SK-N-SH (cell line): ENCODE measurements at regions not wholly inside any gene's neighbourhood (a gene's known extent, or its start where the extent isn't known, plus 50 kb on each side); places are given as distances from the start of the nearest gene placed in this dataset.

Experiments used
- CTCF ChIA-PET: fragments of 300-600, 350-600 bp; formaldehyde crosslinking; extraction: SDS; loops from one replicate; lab custom pipeline; 2021; lab: Yijun Ruan, JAX
- POLR2A ChIA-PET: fragments of 350-600 bp; sonication (Branson Sonifier 250); formaldehyde crosslinking; extraction: SDS; loops from one replicate; lab custom pipeline; 2020; ENCODE audit warnings: antibody characterized with exemption, inconsistent platforms; lab: Yijun Ruan, JAX
- DNase-seq: peaks from one replicate; pipeline ENCODE4 v3.0.0; 2012
- H2AFZ ChIP-seq: fragments of 200-600 bp; sonication (generic); 2 replicates; pipeline ENCODE4 v1.8.1; 2016; ENCODE audit warnings: antibody characterized with exemption, mild to moderate bottlenecking, low read depth
- H3F3A ChIP-seq: fragments of 200-600 bp; sonication (generic); replicated peaks from 2 replicates; pipeline ENCODE3; 2016; ENCODE audit warnings: antibody characterized with exemption, mild to moderate bottlenecking; ENCODE audit not compliant: insufficient read depth
- H3K27ac ChIP-seq, 2 experiments: fragments of 200-500 bp in 1 of 2; fragments of 200-600 bp in 1 of 2; sonication (Bioruptor generic) in 1 of 2; sonication (generic), shearing (Covaris generic) in 1 of 2; 2 replicates each; pipeline versions ENCODE4 v1.5.1 to v1.6.1; 2014 to 2016; ENCODE audit warnings: low read depth in 2 of 2, inconsistent platforms in 1 of 2, low read length in 1 of 2, mild to moderate bottlenecking in 1 of 2, mixed read lengths in 1 of 2
- H3K27me3 ChIP-seq: fragments of 200-600 bp; sonication (generic), shearing (Covaris generic); 2 replicates; pipeline ENCODE4 v1.6.1; 2016; ENCODE audit warnings: mixed run types; ENCODE audit not compliant: insufficient read depth
- H3K36me3 ChIP-seq, 2 experiments: fragments of 200-500 bp in 1 of 2; fragments of 200-600 bp in 1 of 2; sonication (Bioruptor generic) in 1 of 2; sonication (generic) in 1 of 2; replicated peaks in 1 of 2; 2 replicates each; pipeline versions ENCODE3 to v1.5.1; 2014 to 2016; ENCODE audit warnings: low read length in 1 of 2, mild to moderate bottlenecking in 1 of 2; ENCODE audit not compliant: insufficient read depth in 2 of 2, control insufficient read depth in 1 of 2
- H3K4me1 ChIP-seq, 2 experiments: fragments of 200-500 bp in 1 of 2; fragments of 200-600 bp in 1 of 2; sonication (Bioruptor generic) in 1 of 2; sonication (generic), shearing (Covaris generic) in 1 of 2; 2 replicates each; pipeline versions ENCODE4 v1.5.1 to v1.6.1; 2014 to 2016; ENCODE audit warnings: low read depth in 1 of 2, low read length in 1 of 2, mixed run types in 1 of 2; ENCODE audit not compliant: insufficient read depth in 2 of 2, control insufficient read depth in 1 of 2
- H3K4me2 ChIP-seq: fragments of 200-600 bp; sonication (generic), shearing (Covaris generic); 2 replicates; pipeline ENCODE4 v1.6.1; 2017; ENCODE audit warnings: mixed run types
- H3K4me3 ChIP-seq, 2 experiments: fragments of 200-500 bp in 1 of 2; fragments of 200-600 bp in 1 of 2; sonication (Bioruptor generic) in 1 of 2; sonication (generic), shearing (Covaris generic) in 1 of 2; 2 replicates each; pipeline versions ENCODE4 v1.5.1 to v1.8.1; 2014 to 2016; ENCODE audit warnings: low read depth in 2 of 2, inconsistent platforms in 1 of 2, low read length in 1 of 2, mild to moderate bottlenecking in 1 of 2, mixed read lengths in 1 of 2, moderate library complexity in 1 of 2
- H3K79me2 ChIP-seq: fragments of 200-600 bp; sonication (generic); 2 replicates; pipeline ENCODE4 v1.8.1; 2017; ENCODE audit warnings: mild to moderate bottlenecking; ENCODE audit not compliant: insufficient read depth
- H3K9ac ChIP-seq: fragments of 200-600 bp; sonication (generic); 2 replicates; pipeline ENCODE4 v1.6.1; 2017; ENCODE audit warnings: mixed run types
- H3K9me2 ChIP-seq: fragments of 200-600 bp; sonication (generic); 2 replicates; pipeline ENCODE4 v1.6.1; 2017; ENCODE audit warnings: mixed run types
- H3K9me3 ChIP-seq: fragments of 200-600 bp; sonication (generic); 2 replicates; pipeline ENCODE4 v1.6.1; 2017; ENCODE audit warnings: mixed run types, mild to moderate bottlenecking, moderate library complexity
- H4K20me1 ChIP-seq: fragments of 200-600 bp; sonication (generic); 2 replicates; pipeline ENCODE4 v1.6.1; 2017; ENCODE audit warnings: mild to moderate bottlenecking, mixed run types; ENCODE audit not compliant: insufficient read depth
- CHD2 ChIP-seq: fragments of 150-350 bp; IDR thresholded peaks from 2 replicates; pipeline ENCODE4 v1.6.1; 2018; ENCODE audit warnings: low read length; ENCODE audit not compliant: partially characterized antibody
- EP300 ChIP-seq, 2 experiments: IDR thresholded peaks; 2 replicates each; pipeline versions ENCODE4 v1.4.0 to v1.6.1; 2012; ENCODE audit warnings: borderline replicate concordance in 1 of 2, low read depth in 1 of 2, low read length in 1 of 2
- FOXM1 ChIP-seq: IDR thresholded peaks from 2 replicates; pipeline ENCODE4 v1.4.0; 2012; ENCODE audit warnings: low read depth, mild to moderate bottlenecking
- GATA2 ChIP-seq: sonication (generic); formaldehyde crosslinking; IDR thresholded peaks from 2 replicates; pipeline ENCODE4 v1.5.0; 2020; ENCODE audit warnings: mild to moderate bottlenecking, missing genetic modification reagents
- IRF3 ChIP-seq: fragments of 150-350 bp; IDR thresholded peaks from 2 replicates; pipeline ENCODE4 v1.6.1; 2016; ENCODE audit warnings: mild to moderate bottlenecking, low read depth, low read length
- JUND ChIP-seq: IDR thresholded peaks from 2 replicates; pipeline ENCODE4 v1.4.0; 2012
- NFIC ChIP-seq: IDR thresholded peaks from 2 replicates; pipeline ENCODE4 v1.4.0; 2012; ENCODE audit warnings: borderline replicate concordance
- RAD21 ChIP-seq: IDR thresholded peaks from 2 replicates; pipeline ENCODE4 v1.6.1; 2012; ENCODE audit warnings: mild to moderate bottlenecking, low read length
- RCOR1 ChIP-seq: fragments of 150-350 bp; IDR thresholded peaks from 2 replicates; pipeline ENCODE4 v1.6.1; 2017; ENCODE audit warnings: antibody characterized with exemption, low read length
- RFX5 ChIP-seq: IDR thresholded peaks from 2 replicates; pipeline ENCODE4 v1.6.1; 2012; ENCODE audit warnings: mild to moderate bottlenecking, improper control_type of control experiment, low read length
- SIN3A ChIP-seq: IDR thresholded peaks from 2 replicates; pipeline ENCODE4 v1.6.1; 2012; ENCODE audit warnings: low read depth, mild to moderate bottlenecking, low read length, moderate library complexity, borderline replicate concordance
- TCF12 ChIP-seq: IDR thresholded peaks from 2 replicates; pipeline ENCODE4 v1.4.0; 2012
- YY1 ChIP-seq: IDR thresholded peaks from 2 replicates; pipeline ENCODE4 v1.4.0; 2012; ENCODE audit warnings: low read depth, mild to moderate bottlenecking
- WGBS: methylation state at CpG from one replicate; pipeline ENCODE4 v1.1.6; 2017; ENCODE audit warnings: low lambda C conversion rate; 5-methylcytosine and 5-hydroxymethylcytosine counted together
- TF ChIP-seq, protein P1 (sequence below): IDR thresholded peaks from 2 replicates; pipeline ENCODE4 v1.4.0; 2012; ENCODE audit warnings: low read depth, borderline replicate concordance
- TF ChIP-seq, protein P2 (sequence below): fragments of 150-350 bp; IDR thresholded peaks from 2 replicates; pipeline ENCODE4 v1.6.1; 2017; ENCODE audit warnings: antibody characterized with exemption, low read length, low read depth, borderline replicate concordance
- TF ChIP-seq, protein P3 (sequence below): fragments of 200-600 bp; sonication (generic); IDR thresholded peaks from 2 replicates; pipeline ENCODE4 v1.6.1; 2017; ENCODE audit warnings: antibody characterized with exemption, mild to moderate bottlenecking, moderate library complexity
- TF ChIP-seq, protein P4 (sequence below): IDR thresholded peaks from 2 replicates; pipeline ENCODE4; 2012

- DNase-seq: no peak
- no peaks in the 10 kb centered on the region for H4K20me1 ChIP-seq
- no peaks in the 10 kb centered on the region for H3K36me3 ChIP-seq
- no peaks in the 10 kb centered on the region for H3K79me2 ChIP-seq
- TF ChIP-seq, protein P1, sequence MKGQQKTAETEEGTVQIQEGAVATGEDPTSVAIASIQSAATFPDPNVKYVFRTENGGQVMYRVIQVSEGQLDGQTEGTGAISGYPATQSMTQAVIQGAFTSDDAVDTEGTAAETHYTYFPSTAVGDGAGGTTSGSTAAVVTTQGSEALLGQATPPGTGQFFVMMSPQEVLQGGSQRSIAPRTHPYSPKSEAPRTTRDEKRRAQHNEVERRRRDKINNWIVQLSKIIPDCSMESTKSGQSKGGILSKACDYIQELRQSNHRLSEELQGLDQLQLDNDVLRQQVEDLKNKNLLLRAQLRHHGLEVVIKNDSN: no peak
- TF ChIP-seq, protein P2, sequence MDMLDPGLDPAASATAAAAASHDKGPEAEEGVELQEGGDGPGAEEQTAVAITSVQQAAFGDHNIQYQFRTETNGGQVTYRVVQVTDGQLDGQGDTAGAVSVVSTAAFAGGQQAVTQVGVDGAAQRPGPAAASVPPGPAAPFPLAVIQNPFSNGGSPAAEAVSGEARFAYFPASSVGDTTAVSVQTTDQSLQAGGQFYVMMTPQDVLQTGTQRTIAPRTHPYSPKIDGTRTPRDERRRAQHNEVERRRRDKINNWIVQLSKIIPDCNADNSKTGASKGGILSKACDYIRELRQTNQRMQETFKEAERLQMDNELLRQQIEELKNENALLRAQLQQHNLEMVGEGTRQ: no peak
- no peak for TF ChIP-seq RCOR1
- no peak for TF ChIP-seq GATA2
- TF ChIP-seq, protein P3, sequence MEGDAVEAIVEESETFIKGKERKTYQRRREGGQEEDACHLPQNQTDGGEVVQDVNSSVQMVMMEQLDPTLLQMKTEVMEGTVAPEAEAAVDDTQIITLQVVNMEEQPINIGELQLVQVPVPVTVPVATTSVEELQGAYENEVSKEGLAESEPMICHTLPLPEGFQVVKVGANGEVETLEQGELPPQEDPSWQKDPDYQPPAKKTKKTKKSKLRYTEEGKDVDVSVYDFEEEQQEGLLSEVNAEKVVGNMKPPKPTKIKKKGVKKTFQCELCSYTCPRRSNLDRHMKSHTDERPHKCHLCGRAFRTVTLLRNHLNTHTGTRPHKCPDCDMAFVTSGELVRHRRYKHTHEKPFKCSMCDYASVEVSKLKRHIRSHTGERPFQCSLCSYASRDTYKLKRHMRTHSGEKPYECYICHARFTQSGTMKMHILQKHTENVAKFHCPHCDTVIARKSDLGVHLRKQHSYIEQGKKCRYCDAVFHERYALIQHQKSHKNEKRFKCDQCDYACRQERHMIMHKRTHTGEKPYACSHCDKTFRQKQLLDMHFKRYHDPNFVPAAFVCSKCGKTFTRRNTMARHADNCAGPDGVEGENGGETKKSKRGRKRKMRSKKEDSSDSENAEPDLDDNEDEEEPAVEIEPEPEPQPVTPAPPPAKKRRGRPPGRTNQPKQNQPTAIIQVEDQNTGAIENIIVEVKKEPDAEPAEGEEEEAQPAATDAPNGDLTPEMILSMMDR: no peak
- no peak for TF ChIP-seq RAD21
- TF ChIP-seq YY1: no peak
- no peak for TF ChIP-seq JUND
- TF ChIP-seq FOXM1: no peak
- no peak for TF ChIP-seq IRF3
- no peak for TF ChIP-seq NFIC
- no peak for TF ChIP-seq RFX5
- TF ChIP-seq TCF12: no peak
- no peak for TF ChIP-seq CHD2
- TF ChIP-seq, protein P4, sequence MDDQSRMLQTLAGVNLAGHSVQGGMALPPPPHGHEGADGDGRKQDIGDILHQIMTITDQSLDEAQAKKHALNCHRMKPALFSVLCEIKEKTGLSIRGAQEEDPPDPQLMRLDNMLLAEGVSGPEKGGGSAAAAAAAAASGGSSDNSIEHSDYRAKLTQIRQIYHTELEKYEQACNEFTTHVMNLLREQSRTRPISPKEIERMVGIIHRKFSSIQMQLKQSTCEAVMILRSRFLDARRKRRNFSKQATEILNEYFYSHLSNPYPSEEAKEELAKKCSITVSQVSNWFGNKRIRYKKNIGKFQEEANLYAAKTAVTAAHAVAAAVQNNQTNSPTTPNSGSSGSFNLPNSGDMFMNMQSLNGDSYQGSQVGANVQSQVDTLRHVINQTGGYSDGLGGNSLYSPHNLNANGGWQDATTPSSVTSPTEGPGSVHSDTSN: no peak
- TF ChIP-seq SIN3A: no peak
- TF ChIP-seq EP300 (IDR thresholded peaks at IDR 0.05; ENCODE audit: borderline replicate concordance in 1 of 2, low read depth in 1 of 2, low read length in 1 of 2): no peak
- H3K27ac ChIP-seq: no peak overlapping the region
- H2AFZ ChIP-seq: no peak overlapping the region
- no peak overlapping the region for H3K9ac ChIP-seq
- POLR2A ChIA-PET: no interaction called here
- peaks cover 8% of the 10 kb centered on the region for H3F3A ChIP-seq
- H3K9me3 ChIP-seq: no peaks in the 10 kb centered on the region
- H3K27me3 ChIP-seq: no peaks in the 10 kb centered on the region
- no peak overlapping the region for H3K4me2 ChIP-seq
- H3K9me2 ChIP-seq: no peaks in the 10 kb centered on the region
- H3K4me1 ChIP-seq: peaks cover 7 to 9% of the 10 kb centered on the region in 2 experiments
- CTCF ChIA-PET: interaction anchor here (1.3 kb wide), 1 partner anchor 69 kb away, joined by 3 read pairs; no protein-coding TSS in a partner anchor
- 71% methylated on average over 10 of the region's 10 CpGs for WGBS
- H3K4me3 ChIP-seq: no peak overlapping the region
Measured at GRCh38 chr12:126480451-126480850, 1415.2 kb downstream of the AACS start.
